HCT116 (cell line): ENCODE measurements at regions not wholly inside any gene's neighbourhood (a gene's known extent, or its start where the extent isn't known, plus 50 kb on each side); places are given as distances from the start of the nearest gene placed in this dataset.

Source experiments
- ATAC-seq: fragments of 200-7000 bp; cut with Tn5 transposase; 2 replicates; pipeline ENCODE4 v1.9.1; 2020; ENCODE audit warnings: mild to moderate bottlenecking, moderate library complexity
- BruUV-seq: library from RNA; stranded (reverse); fragments of 400-500 nt; replicated peaks from 2 replicates; lab custom pipeline; 2021; lab: Mats Ljungman, UMichigan
- CTCF ChIA-PET: fragments of 300-600 bp; sonication (Branson Sonifier 250); formaldehyde crosslinking; loops from one replicate; lab custom pipeline; 2021; ENCODE audit warnings: antibody characterized with exemption; lab: Charles Lee
- POLR2A ChIA-PET: fragments of 300-600, 350-600 bp; sonication (Branson Sonifier 250); formaldehyde crosslinking; loops from one replicate; lab custom pipeline; 2021; ENCODE audit warnings: antibody characterized with exemption; lab: Charles Lee
- RAD21 ChIA-PET, 2 experiments: fragments of 300-600 bp; sonication (Branson Sonifier 250); formaldehyde crosslinking; loops; one replicate each; lab custom pipeline; 2023; ENCODE audit warnings: low total read pairs in 2 of 2; ENCODE audit not compliant: uncharacterized antibody in 2 of 2, unreplicated experiment in 2 of 2, low non-redundant PET in 1 of 2; lab: Charles Lee
- DNase-seq: peaks from one replicate; pipeline ENCODE4 v3.0.0-alpha.2; 2010; ENCODE audit warnings: low read depth, low spot score
- H2AFZ ChIP-seq: fragments of 200-600 bp; shearing (Covaris generic), sonication (generic); 2 replicates; pipeline ENCODE4 v1.6.1; 2017; ENCODE audit warnings: low read depth, mixed run types, mixed read lengths, antibody characterized with exemption, low read length; ENCODE audit not compliant: poor library complexity, severe bottlenecking
- H3K27ac ChIP-seq: 2 replicates; pipeline ENCODE4 v1.5.1; 2012; ENCODE audit warnings: low read depth, low read length
- H3K27me3 ChIP-seq: fragments of 200-600 bp; sonication (generic); 2 replicates; pipeline ENCODE4 v1.6.1; 2016; ENCODE audit warnings: mixed run types, low read length, mixed read lengths; ENCODE audit not compliant: insufficient read depth
- H3K36me3 ChIP-seq, 2 experiments: fragments of 200-500 bp in 1 of 2; fragments of 200-600 bp in 1 of 2; sonication (Bioruptor generic) in 1 of 2; sonication (generic) in 1 of 2; 2 replicates each; pipeline versions ENCODE4 v1.5.1 to v1.6.1; 2014 to 2016; ENCODE audit warnings: low read length in 2 of 2, inconsistent platforms in 1 of 2, mixed read lengths in 1 of 2, mixed run types in 1 of 2; ENCODE audit not compliant: insufficient read depth in 2 of 2, control insufficient read depth in 1 of 2
- H3K4me1 ChIP-seq, 2 experiments: fragments of 200-600 bp in 1 of 2; sonication (generic) in 1 of 2; 2 replicates each; pipeline versions ENCODE4 v1.5.1 to v1.6.1; 2012 to 2017; ENCODE audit warnings: low read length in 2 of 2, inconsistent platforms in 1 of 2, mild to moderate bottlenecking in 1 of 2, mixed read lengths in 1 of 2, mixed run types in 1 of 2, moderate library complexity in 1 of 2; ENCODE audit not compliant: insufficient read depth in 2 of 2, control insufficient read depth in 1 of 2
- H3K4me2 ChIP-seq: fragments of 200-600 bp; sonication (generic); 2 replicates; pipeline ENCODE4 v1.6.1; 2017; ENCODE audit warnings: mixed run types, low read length, mixed read lengths
- H3K4me3 ChIP-seq, 2 experiments: fragments of 200-600 bp in 1 of 2; sonication (generic) in 1 of 2; replicated peaks in 1 of 2; 2 replicates each; pipeline ENCODE4 v1.5.1; 2011 to 2016; ENCODE audit warnings: low read length in 2 of 2, control low read depth in 1 of 2, low read depth in 1 of 2, mild to moderate bottlenecking in 1 of 2, mixed read lengths in 1 of 2, mixed run types in 1 of 2
- H3K79me2 ChIP-seq: fragments of 200-600 bp; sonication (generic); 2 replicates; pipeline ENCODE4 v1.6.1; 2017; ENCODE audit warnings: mild to moderate bottlenecking, mixed run types, low read length, moderate library complexity, mixed read lengths; ENCODE audit not compliant: insufficient read depth
- H3K9ac ChIP-seq: fragments of 200-600 bp; sonication (generic); 2 replicates; pipeline ENCODE4 v1.6.1; 2016; ENCODE audit warnings: low read length, mixed read lengths
- H3K9me2 ChIP-seq: fragments of 200-600 bp; sonication (generic), shearing (Covaris generic); 2 replicates; pipeline ENCODE4 v1.6.1; 2017; ENCODE audit warnings: mixed run types, mild to moderate bottlenecking, moderate library complexity; ENCODE audit not compliant: insufficient read depth
- H3K9me3 ChIP-seq, 2 experiments: fragments of 200-500 bp in 1 of 2; fragments of 200-600 bp in 1 of 2; sonication (Bioruptor generic) in 1 of 2; sonication (generic) in 1 of 2; 2 replicates each; pipeline ENCODE4 v1.6.1; 2014 to 2017; ENCODE audit warnings: low read length in 2 of 2, mixed read lengths in 2 of 2, inconsistent platforms in 1 of 2, low read depth in 1 of 2, mild to moderate bottlenecking in 1 of 2, mixed run types in 1 of 2, moderate library complexity in 1 of 2; ENCODE audit not compliant: control insufficient read depth in 1 of 2, insufficient read depth in 1 of 2
- H4K20me1 ChIP-seq: fragments of 200-600 bp; sonication (generic), shearing (Covaris generic); 2 replicates; pipeline ENCODE4 v1.6.1; 2017; ENCODE audit warnings: mixed run types, mild to moderate bottlenecking, moderate library complexity; ENCODE audit not compliant: insufficient read depth
- ATF3 ChIP-seq: IDR thresholded peaks from 2 replicates; pipeline ENCODE4 v1.6.1; 2012
- CBX3 ChIP-seq: IDR thresholded peaks from 2 replicates; pipeline ENCODE4 v1.6.1; 2012; ENCODE audit warnings: low read depth
- CEBPB ChIP-seq: IDR thresholded peaks from 2 replicates; pipeline ENCODE4 v1.6.1; 2012; ENCODE audit warnings: low read depth
- CTCF ChIP-seq, 3 experiments: fragments of 200-600 bp in 1 of 3; sonication (generic) in 1 of 3; IDR thresholded peaks in 2 of 3; conservative IDR thresholded peaks in 1 of 3; 2 replicates each; pipeline ENCODE4 v1.5.1; 2012 to 2017; ENCODE audit warnings: low read depth in 2 of 3, low read length in 2 of 3, antibody characterized with exemption in 1 of 3, borderline replicate concordance in 1 of 3, control low read depth in 1 of 3, mild to moderate bottlenecking in 1 of 3, mixed read lengths in 1 of 3, mixed run types in 1 of 3, moderate library complexity in 1 of 3; ENCODE audit not compliant: insufficient read depth in 1 of 3
- EGR1 ChIP-seq: IDR thresholded peaks from 2 replicates; pipeline ENCODE4 v1.6.1; 2012; ENCODE audit warnings: low read depth
- ELF1 ChIP-seq: IDR thresholded peaks from 2 replicates; pipeline ENCODE4 v1.6.1; 2012; ENCODE audit warnings: low read depth, borderline replicate concordance
- EZH2 ChIP-seq: fragments of 200-600 bp; sonication (generic); IDR thresholded peaks from 2 replicates; pipeline ENCODE4 v1.6.1; 2017; ENCODE audit warnings: antibody characterized with exemption, mixed run types
- EZH2phosphoT487 ChIP-seq: fragments of 200-600 bp; IDR thresholded peaks from 2 replicates; pipeline ENCODE4 v1.6.1; 2018; ENCODE audit warnings: antibody characterized with exemption, borderline replicate concordance
- FOSL1 ChIP-seq: IDR thresholded peaks from 2 replicates; pipeline ENCODE4 v1.6.1; 2012; ENCODE audit warnings: low read depth
- MAX ChIP-seq: IDR thresholded peaks from 2 replicates; pipeline ENCODE4 v1.6.1; 2012
- POLR2AphosphoS5 ChIP-seq: IDR thresholded peaks from 2 replicates; pipeline ENCODE4 v1.6.1; 2011; ENCODE audit warnings: mild to moderate bottlenecking, low read depth, low read length, moderate library complexity
- RAD21 ChIP-seq: IDR thresholded peaks from 2 replicates; pipeline ENCODE4 v1.6.1; 2012; ENCODE audit warnings: low read depth, mild to moderate bottlenecking
- REST ChIP-seq: IDR thresholded peaks from 2 replicates; pipeline ENCODE4 v1.6.1; 2012; ENCODE audit warnings: low read depth
- SIN3A ChIP-seq: IDR thresholded peaks from 2 replicates; pipeline ENCODE4 v1.6.1; 2012; ENCODE audit warnings: low read depth
- SP1 ChIP-seq: IDR thresholded peaks from 2 replicates; pipeline ENCODE4 v1.6.1; 2012; ENCODE audit warnings: low read depth
- SRF ChIP-seq: IDR thresholded peaks from 2 replicates; pipeline ENCODE4 v1.6.1; 2012; ENCODE audit warnings: low read depth
- TCF7L2 ChIP-seq: IDR thresholded peaks from 2 replicates; pipeline ENCODE4 v1.7.0; 2011; ENCODE audit warnings: borderline replicate concordance, inconsistent platforms; ENCODE audit not compliant: insufficient read depth, insufficient read length; ENCODE audit errors: extremely low read depth
- YY1 ChIP-seq: IDR thresholded peaks from 2 replicates; pipeline ENCODE4 v1.6.1; 2011; ENCODE audit warnings: low read length, low read depth, moderate library complexity, mild to moderate bottlenecking; ENCODE audit not compliant: insufficient replicate concordance; ENCODE audit errors: extremely low read depth
- ZFX ChIP-seq: fragments of 450-650 bp; IDR thresholded peaks from 2 replicates; pipeline ENCODE4 v1.6.1; 2017
- intact Hi-C: fragments of 100-400 bp; cut with micrococcal nuclease; formaldehyde crosslinking; loops from 2 replicates; pipeline ENCODE4 v1.10.0; 2022

- TF ChIP-seq SP1 (no peak), CEBPB (no peak), ELF1 (no peak), FOSL1 (no peak), CTCF (IDR thresholded peaks at IDR 0.05 in 2 of 3, conservative IDR thresholded peaks at IDR 0.05 in 1 of 3; ENCODE audit: borderline replicate concordance in 1 of 3, insufficient read depth in 1 of 3, low read depth in 2 of 3, low read length in 2 of 3) (no peak), YY1 (no peak), ATF3 (no peak), POLR2AphosphoS5 (no peak), MAX (no peak), TCF7L2 (no peak), RAD21 (no peak), SIN3A (no peak), SRF (no peak), EZH2 (no peak), EGR1 (no peak), REST (no peak), EZH2phosphoT487 (no peak), CBX3 (no peak), ZFX (no peak)
- CTCF ChIA-PET = no interaction called here
- no peaks in the 10 kb centered on the region for H3K36me3 ChIP-seq
- H2AFZ ChIP-seq = no peak overlapping the region
- H3K4me2 ChIP-seq = no peak overlapping the region
- RAD21 ChIA-PET = no interaction called here
- no TSS peak for BruUV-seq
- H3K79me2 ChIP-seq = no peaks in the 10 kb centered on the region
- POLR2A ChIA-PET = no interaction called here
- H3K4me1 ChIP-seq = no peaks in the 10 kb centered on the region
- H3K27ac ChIP-seq = no peak overlapping the region
- H3K27me3 ChIP-seq = no peaks in the 10 kb centered on the region
- H3K9me3 ChIP-seq = no peaks in the 10 kb centered on the region
- no peak for ATAC-seq
- no peaks in the 10 kb centered on the region for H4K20me1 ChIP-seq
- no peak overlapping the region for H3K4me3 ChIP-seq
- no peaks in the 10 kb centered on the region for H3K9me2 ChIP-seq
- intact Hi-C loops = no loop called here
- no peak overlapping the region for H3K9ac ChIP-seq
- DNase-seq = no peak
Observed at GRCh38 chr1:101363891-101364318, 127.1 kb downstream of the S1PR1 start.
